GM21825 (cell line): ENCODE measurements at regions not wholly inside any gene's neighbourhood (a gene's known extent, or its start where the extent isn't known, plus 50 kb on each side); places are given as distances from the start of the nearest gene placed in this dataset.
"Not testable (repeated sequence)": the region's sequence is repeated elsewhere in the genome, so short reads cannot be mapped to it uniquely, and the experiment has no call there.

Experiments
- ATAC-seq: cut with Tn5 transposase; IDR thresholded peaks from one replicate; pipeline ENCODE4 v1.9.1; 2021; ENCODE audit warnings: mild to moderate bottlenecking, moderate library complexity; ENCODE audit not compliant: unreplicated experiment

DNA sequence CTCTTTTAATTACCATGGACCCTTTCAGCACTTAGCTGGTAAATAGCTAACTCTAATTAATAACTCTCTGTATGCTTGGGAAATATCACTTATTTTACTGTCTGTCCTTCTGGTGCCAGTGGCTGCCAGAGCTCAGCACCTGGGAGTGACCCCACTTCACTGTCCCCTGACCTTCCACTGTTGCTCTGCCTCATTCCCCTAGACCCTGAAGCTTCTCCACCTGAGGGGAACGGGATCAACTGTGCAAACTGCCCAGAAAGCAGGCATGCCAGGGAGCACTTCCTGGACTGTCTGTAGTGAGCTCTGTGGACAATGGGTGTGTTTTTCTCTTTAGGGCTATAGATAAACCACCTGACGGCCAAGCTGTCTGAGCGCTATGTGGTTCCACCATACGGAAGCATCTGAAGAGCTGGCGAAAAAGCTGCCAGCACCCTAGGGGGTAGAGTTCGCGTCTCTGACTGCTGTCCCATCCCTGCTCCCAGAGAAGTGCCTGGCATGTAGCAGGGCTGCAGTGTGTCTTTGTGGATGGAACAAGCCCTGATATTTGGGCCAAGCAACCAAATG is 106.3 kb upstream of the FOXA2 start:
- no peak for ATAC-seq

DNA sequence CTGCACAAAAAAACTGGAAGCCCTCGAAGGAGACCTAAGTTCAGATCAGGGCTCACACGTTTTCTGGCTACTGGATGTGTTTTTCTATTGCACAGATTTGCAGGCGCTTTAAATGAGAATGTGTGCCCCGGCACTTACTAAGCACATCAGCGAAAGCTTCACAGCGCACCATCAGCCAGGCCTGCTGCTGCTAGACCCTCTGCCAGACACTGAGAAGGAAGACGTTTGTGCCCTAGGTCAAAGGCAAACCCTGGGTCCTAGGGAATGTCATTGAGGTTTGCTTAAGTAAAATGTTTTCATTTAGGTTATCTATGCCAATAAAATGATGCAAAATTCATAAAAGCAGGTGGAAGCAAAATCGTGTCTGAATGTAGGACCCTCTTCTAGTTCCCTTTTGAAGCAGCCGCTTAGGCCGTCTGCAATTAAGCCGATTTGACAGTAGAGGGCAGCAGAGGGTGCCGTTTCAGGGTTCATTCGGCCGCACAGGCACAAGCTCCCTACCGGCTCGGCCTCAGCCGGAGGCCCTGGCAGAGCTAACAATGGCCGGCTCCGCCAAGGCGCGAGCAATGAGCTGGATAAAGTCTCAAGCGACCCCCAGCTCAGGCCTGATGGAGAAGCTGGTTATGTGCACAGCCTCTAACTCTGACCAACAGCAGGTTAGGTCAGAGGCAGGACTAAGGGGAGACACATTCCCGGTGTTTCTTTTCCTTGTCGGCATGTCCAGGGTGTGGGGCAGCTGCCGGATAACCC is 107.2 kb upstream of the FOXA2 start:
- ATAC-seq, result peak; percentile 68

GRCh38 chr20:22692119-22692475 is 107.7 kb upstream of the FOXA2 start:
- no peak for ATAC-seq

DNA sequence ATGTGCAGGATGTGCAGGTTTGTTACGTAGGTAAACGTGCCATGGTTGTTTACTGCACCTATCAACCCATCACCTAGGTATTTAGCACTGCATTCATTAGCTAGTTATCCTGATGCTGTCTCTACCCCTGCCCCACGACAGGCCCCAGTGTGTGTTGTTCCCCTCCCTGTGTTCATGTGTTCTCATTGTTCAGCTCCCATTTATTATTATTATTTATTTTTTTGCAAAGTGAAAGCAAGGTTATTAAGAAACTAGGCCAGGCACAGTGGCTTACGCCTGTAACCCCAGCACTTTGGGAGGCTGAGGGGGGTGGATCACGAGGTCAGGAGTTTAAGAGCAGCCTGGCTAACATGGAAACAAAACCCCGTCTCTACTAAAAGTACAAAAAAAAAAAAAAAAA is 108.2 kb upstream of the FOXA2 start:
- ATAC-seq, result not testable (repeated sequence)

DNA sequence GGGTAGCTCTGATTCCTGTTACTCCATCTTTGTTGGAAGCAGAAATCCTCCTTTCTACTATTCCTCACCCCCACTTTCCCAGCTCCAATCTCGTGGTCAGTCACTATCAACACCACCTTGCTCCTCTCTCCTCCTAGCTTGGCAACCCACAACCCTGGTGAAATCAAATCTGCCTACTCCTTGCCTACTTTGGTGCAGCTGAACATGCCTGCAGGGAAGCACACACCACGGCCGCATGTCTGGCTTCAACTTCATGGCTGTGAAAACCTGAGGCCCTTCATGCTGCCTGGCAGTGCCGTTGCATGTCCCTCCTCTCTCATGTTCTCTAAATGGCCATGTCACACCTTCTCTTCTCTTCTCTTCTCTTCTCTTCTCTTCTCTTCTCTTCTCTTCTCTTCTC is 112.4 kb upstream of the FOXA2 start:
- no peak for ATAC-seq

DNA sequence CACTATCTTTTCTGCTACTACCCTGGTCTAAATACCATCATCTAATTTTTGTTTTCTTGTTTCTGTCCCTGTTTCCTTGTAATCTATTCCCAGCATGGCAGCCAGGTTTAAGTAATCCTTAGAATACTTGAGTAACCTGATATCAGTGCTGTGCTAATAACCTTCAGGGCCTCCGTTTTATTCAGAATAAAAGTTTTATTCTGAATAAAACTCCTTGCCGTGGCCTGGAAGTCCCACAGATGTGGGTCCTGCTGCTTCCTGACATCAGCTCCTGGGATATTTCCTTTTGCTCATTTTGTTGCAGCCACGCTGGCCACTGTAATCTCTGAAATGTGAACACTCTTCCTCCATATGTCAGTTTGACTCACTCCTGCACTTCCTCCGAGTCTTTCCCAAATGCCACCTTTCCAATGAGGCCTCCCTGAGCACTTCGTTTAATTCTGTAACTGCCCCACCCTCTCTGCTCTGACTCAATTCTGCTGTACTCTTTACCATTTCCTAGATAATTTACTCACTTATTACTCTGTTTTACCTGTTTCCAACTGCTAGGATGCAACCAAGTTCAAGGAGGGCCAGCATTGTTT is 114.0 kb upstream of the FOXA2 start:
- ATAC-seq, result no peak

DNA sequence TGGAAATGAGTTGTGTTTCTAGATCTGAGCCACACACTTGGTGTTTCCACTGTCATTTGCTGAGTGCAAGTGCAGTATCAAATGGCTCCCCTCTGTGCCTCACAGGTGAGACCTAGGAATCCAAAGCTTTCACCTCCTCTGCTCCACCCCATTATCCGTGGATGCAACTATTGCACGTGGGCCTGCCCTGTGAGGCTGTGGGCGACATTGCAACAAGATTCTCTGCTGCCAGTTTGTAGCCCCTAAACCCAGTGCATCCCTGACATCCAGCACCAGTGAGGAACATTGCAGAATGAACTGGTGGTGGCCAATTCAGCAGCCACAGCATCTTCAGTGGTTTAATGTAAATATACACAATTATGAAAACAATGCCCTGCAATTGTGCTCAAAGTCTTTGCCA is 115.0 kb upstream of the FOXA2 start:
- ATAC-seq, result no peak

DNA sequence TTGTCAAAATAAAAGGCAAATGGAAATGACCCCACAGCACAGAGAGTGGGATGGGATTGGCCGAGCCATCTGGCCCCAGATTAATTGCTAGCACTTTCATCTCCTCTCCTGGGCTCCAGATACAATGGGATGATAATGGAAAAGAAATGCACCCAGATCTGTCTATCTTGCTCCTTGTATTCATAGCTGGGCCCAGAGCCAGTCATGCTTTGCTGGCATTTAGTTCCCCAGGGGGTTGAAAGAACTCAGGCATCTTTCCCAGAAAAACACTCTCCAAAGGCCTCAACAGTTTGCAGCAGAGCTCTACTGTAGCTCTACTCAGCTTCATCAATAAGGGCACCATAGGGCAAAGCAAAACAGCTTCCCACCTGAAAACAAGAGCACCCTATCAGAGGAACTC is 116.0 kb upstream of the FOXA2 start:
- ATAC-seq, result no peak

DNA sequence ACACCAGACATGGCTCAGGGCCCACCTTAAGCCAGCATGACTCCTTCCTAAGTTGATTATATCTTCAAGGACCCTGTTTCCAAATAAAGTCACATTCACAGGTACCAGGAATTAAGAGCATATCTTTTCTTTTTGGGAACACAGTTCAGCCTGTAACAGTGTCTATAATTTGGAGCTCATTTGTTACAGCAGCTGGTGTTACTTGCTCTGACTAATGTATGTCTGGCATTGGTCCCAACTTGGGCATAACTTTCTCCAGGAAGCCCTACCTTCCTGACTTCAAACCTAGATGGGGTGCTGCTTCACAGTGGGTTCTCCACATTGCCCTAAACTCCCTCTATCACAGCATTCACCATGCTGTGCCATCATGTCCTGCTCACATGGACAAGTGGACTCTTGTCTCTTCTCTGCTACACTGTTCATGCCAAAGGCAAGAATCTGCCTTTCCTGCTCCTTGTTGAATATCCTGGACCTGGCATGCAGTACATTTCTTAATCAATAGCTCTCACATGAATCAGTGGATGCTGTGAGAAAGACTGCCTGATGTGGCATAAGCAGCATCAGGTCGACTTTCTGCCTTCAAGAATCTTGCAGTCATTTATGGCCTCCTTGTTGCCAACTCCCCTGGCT is 117.4 kb upstream of the FOXA2 start:
- ATAC-seq, result no peak

DNA sequence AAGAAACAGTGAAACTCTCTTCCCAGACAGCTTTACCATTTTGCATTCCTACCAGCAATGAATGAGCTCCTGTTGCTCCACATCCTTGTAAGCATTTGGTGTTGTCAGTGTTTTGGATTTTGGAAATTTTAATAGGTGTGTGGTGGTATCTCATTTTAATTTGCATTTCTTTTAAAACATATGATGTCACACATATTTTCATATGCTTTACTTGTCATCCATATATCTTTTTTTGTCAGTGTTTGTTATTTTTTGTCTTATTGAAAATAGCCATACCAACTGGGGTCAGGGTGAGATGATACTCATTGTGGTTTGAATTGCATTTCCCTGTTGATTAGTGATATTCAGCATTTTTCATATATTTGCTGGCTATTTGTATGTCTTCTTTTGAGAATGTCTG is 119.5 kb upstream of the FOXA2 start:
- no peak for ATAC-seq

DNA sequence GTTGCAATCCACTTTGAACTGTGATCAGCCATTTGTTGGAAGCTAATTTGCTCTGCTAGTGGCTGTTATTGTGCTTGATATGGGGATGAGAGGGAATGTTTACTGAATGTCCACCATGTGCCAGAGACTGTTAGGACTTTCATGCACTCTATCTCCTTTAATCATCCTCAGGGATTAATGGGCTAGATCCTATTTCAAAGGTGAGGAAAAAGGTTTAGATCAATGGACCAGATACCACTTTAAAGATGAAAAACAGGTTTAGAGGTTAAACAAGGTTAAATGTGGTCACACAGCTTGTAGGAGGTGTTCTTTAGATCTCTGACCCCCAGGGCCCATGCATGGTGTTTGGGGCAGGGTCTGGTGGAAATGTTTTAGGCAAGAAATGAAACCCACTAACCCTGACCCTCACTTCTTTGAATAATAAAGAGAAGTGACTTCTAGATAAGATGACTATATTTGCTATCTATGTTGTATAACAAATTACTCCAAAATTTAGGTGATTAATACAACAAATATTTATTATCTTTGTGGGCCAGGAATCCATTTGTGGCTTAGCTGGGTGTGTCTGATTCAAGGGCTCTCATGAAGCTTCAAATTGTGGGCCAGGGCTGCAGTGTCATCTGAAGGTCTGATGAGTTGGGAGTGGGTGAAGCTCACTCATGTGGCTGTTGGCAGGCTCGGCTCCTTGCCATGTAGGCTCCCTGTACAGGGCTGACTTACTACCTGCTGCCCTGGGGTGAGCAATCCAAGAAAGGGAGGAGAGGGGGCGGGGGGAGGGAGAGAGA is 127.8 kb upstream of the FOXA2 start:
- no peak for ATAC-seq

DNA sequence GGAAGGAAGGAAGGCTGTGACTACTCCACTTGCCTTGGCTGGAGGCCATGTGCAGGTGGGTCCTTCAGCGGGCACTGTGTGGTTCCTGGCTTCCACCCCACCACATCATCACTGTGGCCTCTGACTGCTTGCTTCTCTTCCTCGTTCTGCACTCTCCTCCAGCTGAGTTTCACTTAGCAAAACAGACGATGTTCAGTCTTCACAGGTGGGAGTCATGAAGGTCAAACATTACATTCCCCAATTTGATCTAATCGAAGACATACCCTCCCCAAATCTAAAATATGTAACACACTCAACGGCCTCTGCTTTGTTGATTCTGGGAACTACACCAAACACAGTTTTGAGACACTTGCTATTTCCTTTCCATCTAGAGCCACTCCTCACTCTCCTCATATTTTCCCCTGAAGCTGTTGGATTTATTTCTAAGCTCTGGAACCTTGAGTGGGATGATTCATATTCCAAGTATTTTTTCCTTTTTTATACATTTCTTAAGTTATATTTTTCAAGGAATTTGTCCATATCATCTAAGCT is 132.5 kb upstream of the FOXA2 start:
- no peak for ATAC-seq

DNA sequence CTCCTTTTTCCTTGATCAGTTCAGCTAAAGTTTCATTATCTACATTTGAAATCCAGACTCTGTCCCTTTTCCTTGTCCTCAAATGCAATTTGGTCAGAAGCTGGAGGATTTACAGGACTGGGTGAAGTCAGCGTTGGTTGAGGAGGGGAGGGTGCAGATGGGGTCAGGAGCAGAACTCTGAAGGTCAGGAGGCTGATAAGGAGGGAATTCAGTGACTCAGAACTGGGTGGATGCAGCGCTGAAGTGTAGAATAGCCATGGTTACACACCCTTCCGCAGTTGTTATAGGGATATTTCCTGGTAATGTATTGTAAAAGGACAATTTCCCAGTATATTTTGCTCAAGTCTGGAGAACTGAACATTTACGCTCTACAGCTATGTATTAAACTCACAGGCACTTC is 133.1 kb upstream of the FOXA2 start:
- ATAC-seq, result no peak

GRCh38 chr20:22719167-22719591 is 134.8 kb upstream of the FOXA2 start:
- no peak for ATAC-seq

GRCh38 chr20:22720206-22720605 is 135.8 kb upstream of the FOXA2 start:
- ATAC-seq, result no peak

- no peak for ATAC-seq
These were observed 138.4 kb upstream of the FOXA2 start for GRCh38 chr20:22722811-22723210.

DNA sequence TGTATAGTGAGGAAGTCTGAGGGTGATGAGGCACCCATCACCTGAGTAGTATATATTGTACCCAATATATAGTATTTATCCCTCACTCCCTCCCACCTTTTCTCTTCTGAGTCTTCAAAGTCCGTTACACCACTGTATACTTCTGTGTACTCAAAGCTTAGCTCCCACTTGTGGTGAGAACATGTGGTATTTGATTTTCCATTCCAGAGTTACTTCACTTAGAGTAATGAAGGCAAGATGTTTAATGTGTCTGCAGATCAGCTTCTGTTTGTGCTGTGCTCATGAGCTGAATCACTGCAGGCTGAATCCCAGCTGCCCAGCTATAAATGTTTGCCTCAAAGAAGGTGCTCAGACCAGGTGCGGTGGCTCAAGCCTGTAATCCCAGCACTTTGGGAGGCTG is 139.3 kb upstream of the FOXA2 start:
- ATAC-seq, result no peak

DNA sequence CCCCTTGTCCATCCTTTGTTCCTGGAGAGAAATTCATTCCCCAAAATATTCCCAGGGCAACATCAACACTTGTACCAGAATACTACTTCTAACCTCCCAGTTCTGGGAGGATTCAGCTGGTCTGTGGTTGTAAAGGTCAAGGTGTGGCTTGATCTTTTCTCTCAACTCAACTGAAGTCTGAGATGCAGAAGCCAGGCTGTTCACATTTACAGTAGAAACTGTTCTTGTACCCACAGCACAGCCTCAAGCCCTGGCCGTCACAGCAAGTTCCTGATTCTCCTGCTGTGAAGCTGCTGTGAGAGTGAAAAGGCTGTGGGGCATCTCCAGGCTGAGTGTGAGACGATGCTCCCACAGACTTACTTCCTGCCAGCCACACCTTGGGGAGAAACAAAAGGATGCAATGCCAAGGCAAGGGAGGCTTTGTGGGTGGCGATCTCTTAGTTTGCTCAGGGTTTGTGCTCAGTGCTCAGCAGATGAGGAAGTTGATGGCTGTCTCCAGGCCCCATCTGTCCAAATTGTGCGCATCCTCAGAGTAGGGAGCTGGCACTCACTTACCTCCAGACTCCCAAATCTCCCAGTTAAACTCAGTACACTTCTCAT is 143.9 kb upstream of the FOXA2 start:
- ATAC-seq, result no peak

GRCh38 chr20:22729180-22729579 is 144.8 kb upstream of the FOXA2 start:
- no peak for ATAC-seq

DNA sequence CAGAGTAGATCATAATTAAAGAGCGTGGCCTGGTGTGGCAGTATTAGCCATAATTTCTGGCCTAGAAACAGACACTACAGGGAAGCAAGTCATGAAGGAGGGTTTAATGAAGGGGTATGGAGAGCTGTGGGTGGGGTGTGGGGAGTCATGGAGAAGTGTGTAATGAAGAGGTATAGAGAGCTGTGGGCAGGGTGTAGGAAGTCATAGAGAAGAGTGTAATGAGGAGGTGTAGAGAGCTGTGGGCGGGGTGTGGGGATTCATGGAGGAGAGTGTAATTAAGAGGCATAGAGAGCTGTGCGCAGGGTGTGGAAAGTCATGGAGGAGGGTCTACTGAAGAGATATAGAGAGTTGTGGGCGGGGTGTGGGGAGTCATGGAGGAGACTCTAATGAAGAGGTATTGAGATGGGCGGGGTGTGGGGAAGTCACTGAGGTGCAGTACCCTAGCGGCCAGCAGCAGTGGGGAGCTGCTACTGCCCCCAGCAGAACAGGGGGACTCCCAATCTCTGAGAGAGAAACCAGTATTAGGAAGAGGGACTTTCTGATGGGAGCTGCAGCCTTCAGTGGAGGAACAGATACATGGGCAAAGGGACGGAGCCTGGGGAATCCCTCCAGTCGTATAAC is 145.4 kb upstream of the FOXA2 start:
- no peak for ATAC-seq
